GM12878 (cell line): ENCODE measurements at regions not wholly inside any gene's neighbourhood (a gene's known extent, or its start where the extent isn't known, plus 50 kb on each side); places are given as distances from the start of the nearest gene placed in this dataset.
A peak's percentile ranks its signal among the peaks of the same experiment; 100 is the strongest.

Experiments
- ATAC-seq: fragments of 200-7000 bp; cut with Tn5 transposase; 3 replicates; pipeline ENCODE4 v1.9.1; 2020; ENCODE audit warnings: mild to moderate bottlenecking, moderate library complexity
- BruUV-seq: library from RNA; stranded (reverse); fragments of 400-500 nt; replicated peaks from 2 replicates; lab custom pipeline; 2021; lab: Mats Ljungman, UMichigan
- CTCF ChIA-PET: fragments of 300-600 bp; sonication (Branson Sonifier 250); formaldehyde crosslinking; extraction: SDS; loops from one replicate; lab custom pipeline; 2021; ENCODE audit warnings: inconsistent platforms; lab: Yijun Ruan, JAX
- POLR2A ChIA-PET: fragments of 350-600 bp; formaldehyde crosslinking; extraction: SDS; loops from one replicate; lab custom pipeline; 2021; ENCODE audit warnings: inconsistent platforms; lab: Charles Lee
- RAD21 ChIA-PET: fragments of 300-600 bp; sonication (Branson Sonifier 250); formaldehyde crosslinking; loops from one replicate; lab custom pipeline; 2023; ENCODE audit warnings: antibody characterized with exemption; ENCODE audit not compliant: unreplicated experiment; lab: Charles Lee
- SMC1A ChIA-PET: fragments of 300-600 bp; sonication (Branson Sonifier 250); formaldehyde crosslinking; loops from one replicate; lab custom pipeline; 2023; ENCODE audit not compliant: unreplicated experiment, uncharacterized antibody; lab: Charles Lee
- DNase-seq: peaks from one replicate; pipeline ENCODE4 v3.0.0-alpha.2; 2011; ENCODE audit warnings: low read depth, low spot score
- FAIRE-seq: peaks from 3 replicates; lab custom pipeline; 2011; peaks lifted over from hg19 to GRCh38; lab: Jason Lieb, UNC
- H2AFZ ChIP-seq: 2 replicates; pipeline ENCODE4 v1.6.0; 2011; ENCODE audit warnings: low read depth, low read length, control low read depth; ENCODE audit not compliant: control insufficient read depth
- H3K27ac ChIP-seq: 2 replicates; pipeline ENCODE4 v1.5.1; 2011; ENCODE audit warnings: control low read depth; ENCODE audit not compliant: control insufficient read depth, insufficient read depth
- H3K27me3 ChIP-seq, 2 experiments: replicated peaks in 1 of 2; 2 replicates each; pipeline versions ENCODE4 v1.6.0 to v1.6.1; 2011; ENCODE audit warnings: low read length in 1 of 2; ENCODE audit not compliant: control insufficient read depth in 2 of 2, insufficient read depth in 2 of 2
- H3K36me3 ChIP-seq, 2 experiments: 2 replicates each; pipeline ENCODE4 v1.5.1; 2011; ENCODE audit warnings: low read length in 1 of 2; ENCODE audit not compliant: control insufficient read depth in 2 of 2, insufficient read depth in 2 of 2
- H3K4me1 ChIP-seq: 2 replicates; pipeline ENCODE4 v1.6.1; 2011; ENCODE audit warnings: mild to moderate bottlenecking, low read length, moderate library complexity, mixed read lengths; ENCODE audit not compliant: control insufficient read depth, insufficient read depth
- H3K4me2 ChIP-seq: 2 replicates; pipeline ENCODE4 v1.6.0; 2011; ENCODE audit warnings: control low read depth; ENCODE audit not compliant: control insufficient read depth, insufficient read depth
- H3K4me3 ChIP-seq: fragments of 200-600 bp; sonication (generic); 2 replicates; pipeline ENCODE4 v1.5.1; 2016
- H3K79me2 ChIP-seq: 2 replicates; pipeline ENCODE4 v1.6.0; 2011; ENCODE audit warnings: low read length; ENCODE audit not compliant: control insufficient read depth, insufficient read depth
- H3K9ac ChIP-seq: 2 replicates; pipeline ENCODE4 v1.8.0; 2011; ENCODE audit warnings: low read length, control low read depth, mixed read lengths; ENCODE audit not compliant: control insufficient read depth, insufficient read depth
- H3K9me3 ChIP-seq: replicated peaks from 3 replicates; pipeline ENCODE4 v1.5.1; 2011; ENCODE audit warnings: mild to moderate bottlenecking, low read length; ENCODE audit not compliant: control insufficient read depth, insufficient read depth
- H4K20me1 ChIP-seq: 2 replicates; pipeline ENCODE4 v1.6.0; 2011; ENCODE audit not compliant: control insufficient read depth, insufficient read depth
- POLR2AphosphoS5 ChIP-seq: IDR thresholded peaks from 2 replicates; pipeline ENCODE4 v1.6.1; 2011; ENCODE audit warnings: mild to moderate bottlenecking, low read length, inconsistent platforms
- RAD21 ChIP-seq: IDR thresholded peaks from 2 replicates; pipeline ENCODE4 v1.6.1; 2011; ENCODE audit warnings: mild to moderate bottlenecking, low read depth, low read length, moderate library complexity; ENCODE audit not compliant: insufficient read depth
- SIX5 ChIP-seq: IDR thresholded peaks from 2 replicates; pipeline ENCODE4 v1.6.1; 2011; ENCODE audit warnings: mild to moderate bottlenecking, low read depth, low read length, moderate library complexity; ENCODE audit not compliant: severe bottlenecking
- SMAD5 ChIP-seq: IDR thresholded peaks from 2 replicates; pipeline ENCODE4 v1.6.1; 2016; ENCODE audit warnings: antibody characterized with exemption, low read depth
- WGBS: methylation state at CpG from one replicate; pipeline ENCODE4 v1.1.6; 2016; ENCODE audit warnings: low lambda C conversion rate; ENCODE audit not compliant: insufficient replicate concordance, insufficient coverage; ENCODE audit errors: missing lambda C conversion rate; 5-methylcytosine and 5-hydroxymethylcytosine counted together
- in situ Hi-C: fragments of 300-500 bp; cut with MboI; formaldehyde crosslinking; loops from 9 replicates; pipeline ENCODE4 v1.14.3; 2018; ENCODE audit warnings: mixed read lengths
- intact Hi-C: fragments of 100-400 bp; cut with micrococcal nuclease; formaldehyde crosslinking; loops from one replicate; pipeline ENCODE4 v1.14.2; 2022; ENCODE audit not compliant: unreplicated experiment
- TF ChIP-seq, protein P1 (sequence below): fragments of 450-650 bp; IDR thresholded peaks from 2 replicates; pipeline ENCODE4 v1.6.1; 2017; ENCODE audit warnings: low read depth, mild to moderate bottlenecking, moderate library complexity
- TF ChIP-seq, protein P2 (sequence below), 3 experiments: IDR thresholded peaks in 2 of 3; conservative IDR thresholded peaks in 1 of 3; 2 replicates each; pipeline ENCODE4 v1.5.1; 2011; ENCODE audit warnings: low read depth in 3 of 3, low read length in 3 of 3, mild to moderate bottlenecking in 3 of 3, control low read depth in 2 of 3, moderate library complexity in 2 of 3, inconsistent platforms in 1 of 3, mixed read lengths in 1 of 3; ENCODE audit not compliant: control insufficient read depth in 2 of 3, insufficient read depth in 1 of 3; ENCODE audit errors: extremely low read depth in 1 of 3

DNA sequence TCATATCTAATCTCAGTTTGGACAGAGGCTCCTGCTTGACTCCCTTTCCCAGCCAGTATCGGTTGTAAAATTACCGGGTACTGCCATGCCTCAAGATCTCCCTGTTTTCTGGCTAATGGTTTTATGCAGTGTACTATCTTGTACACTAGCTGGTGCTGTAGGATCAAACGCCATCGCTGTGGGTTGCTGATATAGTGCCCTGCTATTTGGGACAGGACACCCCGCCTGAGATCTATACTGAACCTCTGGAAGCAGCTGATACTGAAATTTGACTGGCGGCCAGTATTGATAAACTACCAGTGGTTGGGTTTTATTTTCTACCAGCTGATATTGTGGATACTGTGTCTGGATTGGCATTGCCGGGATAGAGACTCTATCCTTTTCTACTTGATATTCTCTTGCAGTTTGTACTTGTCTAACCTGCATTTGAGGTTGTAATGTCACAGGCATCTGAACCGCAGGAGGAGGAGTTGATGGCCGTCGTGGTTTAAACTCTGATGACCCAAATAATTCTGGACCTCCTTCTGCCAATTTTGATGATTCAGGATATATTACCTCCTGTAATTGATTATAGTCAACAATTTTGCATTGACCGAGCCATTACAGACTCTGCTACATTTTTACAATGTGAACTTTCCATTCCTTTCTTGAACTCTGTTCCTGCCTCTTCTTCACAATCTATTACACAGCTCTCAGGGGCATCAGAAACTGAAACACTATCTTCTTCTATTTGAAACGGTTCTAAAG, 112.5 kb upstream of the LARP1 start:
- no TSS peak for BruUV-seq
- DNase-seq (no peak), ATAC-seq (peak; percentile 67), FAIRE-seq (no peak)
- peaks cover 4% of the 10 kb centered on the region for H3K4me1 ChIP-seq
- H3K79me2 ChIP-seq: no peaks in the 10 kb centered on the region
- no peak overlapping the region for H3K27ac ChIP-seq
- intact Hi-C loops: no loop called here
- WGBS: 32% methylated on average over 12 of the region's 12 CpGs
- no peak overlapping the region for H2AFZ ChIP-seq
- ChIA-PET CTCF (interaction anchor here (0.9 to 1.5 kb wide), 3 partner anchors 11 to 363 kb away, joined by 3 to 4 read pairs (median 3); partner anchors contain the start of gene FAXDC2), POLR2A (no interaction called here), RAD21 (no interaction called here), SMC1A (interaction anchor here (1.3 kb wide), 1 partner anchor 220 kb away, joined by 3 read pairs; no protein-coding TSS in a partner anchor)
- no peak overlapping the region for H3K4me3 ChIP-seq
- no peaks in the 10 kb centered on the region for H4K20me1 ChIP-seq
- H3K36me3 ChIP-seq: no peaks in the 10 kb centered on the region
- in situ Hi-C loops: no loop called here
- no peak for TF ChIP-seq SMAD5
- TF ChIP-seq, protein P1, sequence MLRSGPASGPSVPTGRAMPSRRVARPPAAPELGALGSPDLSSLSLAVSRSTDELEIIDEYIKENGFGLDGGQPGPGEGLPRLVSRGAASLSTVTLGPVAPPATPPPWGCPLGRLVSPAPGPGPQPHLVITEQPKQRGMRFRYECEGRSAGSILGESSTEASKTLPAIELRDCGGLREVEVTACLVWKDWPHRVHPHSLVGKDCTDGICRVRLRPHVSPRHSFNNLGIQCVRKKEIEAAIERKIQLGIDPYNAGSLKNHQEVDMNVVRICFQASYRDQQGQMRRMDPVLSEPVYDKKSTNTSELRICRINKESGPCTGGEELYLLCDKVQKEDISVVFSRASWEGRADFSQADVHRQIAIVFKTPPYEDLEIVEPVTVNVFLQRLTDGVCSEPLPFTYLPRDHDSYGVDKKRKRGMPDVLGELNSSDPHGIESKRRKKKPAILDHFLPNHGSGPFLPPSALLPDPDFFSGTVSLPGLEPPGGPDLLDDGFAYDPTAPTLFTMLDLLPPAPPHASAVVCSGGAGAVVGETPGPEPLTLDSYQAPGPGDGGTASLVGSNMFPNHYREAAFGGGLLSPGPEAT: no peak
- TF ChIP-seq, protein P2, sequence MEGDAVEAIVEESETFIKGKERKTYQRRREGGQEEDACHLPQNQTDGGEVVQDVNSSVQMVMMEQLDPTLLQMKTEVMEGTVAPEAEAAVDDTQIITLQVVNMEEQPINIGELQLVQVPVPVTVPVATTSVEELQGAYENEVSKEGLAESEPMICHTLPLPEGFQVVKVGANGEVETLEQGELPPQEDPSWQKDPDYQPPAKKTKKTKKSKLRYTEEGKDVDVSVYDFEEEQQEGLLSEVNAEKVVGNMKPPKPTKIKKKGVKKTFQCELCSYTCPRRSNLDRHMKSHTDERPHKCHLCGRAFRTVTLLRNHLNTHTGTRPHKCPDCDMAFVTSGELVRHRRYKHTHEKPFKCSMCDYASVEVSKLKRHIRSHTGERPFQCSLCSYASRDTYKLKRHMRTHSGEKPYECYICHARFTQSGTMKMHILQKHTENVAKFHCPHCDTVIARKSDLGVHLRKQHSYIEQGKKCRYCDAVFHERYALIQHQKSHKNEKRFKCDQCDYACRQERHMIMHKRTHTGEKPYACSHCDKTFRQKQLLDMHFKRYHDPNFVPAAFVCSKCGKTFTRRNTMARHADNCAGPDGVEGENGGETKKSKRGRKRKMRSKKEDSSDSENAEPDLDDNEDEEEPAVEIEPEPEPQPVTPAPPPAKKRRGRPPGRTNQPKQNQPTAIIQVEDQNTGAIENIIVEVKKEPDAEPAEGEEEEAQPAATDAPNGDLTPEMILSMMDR (IDR thresholded peaks at IDR 0.05 in 2 of 3, conservative IDR thresholded peaks at IDR 0.05 in 1 of 3; ENCODE audit: control insufficient read depth in 2 of 3, extremely low read depth in 1 of 3, insufficient read depth in 1 of 3, low read depth in 3 of 3, low read length in 3 of 3): peak; percentile 47 to 61 (median 56)
- no peak for TF ChIP-seq SIX5
- TF ChIP-seq POLR2AphosphoS5: no peak
- TF ChIP-seq RAD21: peak; percentile 45
- H3K27me3 ChIP-seq: peaks cover 0 to 3% of the 10 kb centered on the region in 2 experiments; a peak in 2 of 4 replicates
- H3K9me3 ChIP-seq: no peaks in the 10 kb centered on the region
- no peak overlapping the region for H3K4me2 ChIP-seq
- no peak overlapping the region for H3K9ac ChIP-seq
